OCI-LY3 (cell line): ENCODE measurements at regions not wholly inside any gene's neighbourhood (a gene's known extent, or its start where the extent isn't known, plus 50 kb on each side); places are given as distances from the start of the nearest gene placed in this dataset.

Source experiments
- H2AFZ ChIP-seq: fragments of 200-600, 300-600 bp; shearing (Covaris generic); 2 replicates; pipeline ENCODE4 v1.6.0; 2014; ENCODE audit warnings: antibody characterized with exemption, low read depth, low read length
- H3K27ac ChIP-seq: fragments of 200-600, 300-600 bp; sonication (generic); 2 replicates; pipeline ENCODE4 v1.5.1; 2014; ENCODE audit warnings: mild to moderate bottlenecking, low read length, moderate library complexity, mixed read lengths
- H3K27me3 ChIP-seq: fragments of 200-600, 300-600 bp; sonication (generic); 2 replicates; pipeline ENCODE4 v1.6.1; 2014; ENCODE audit warnings: low read depth, low read length, mixed read lengths
- H3K36me3 ChIP-seq: fragments of 200-600, 300-600 bp; sonication (generic); replicated peaks from 2 replicates; pipeline ENCODE3; 2014; ENCODE audit warnings: low read depth, low read length, mixed read lengths
- H3K4me1 ChIP-seq: fragments of 300-600, 200-600 bp; sonication (generic); 2 replicates; pipeline ENCODE4 v1.6.1; 2014; ENCODE audit warnings: low read length, mixed read lengths
- H3K4me2 ChIP-seq: fragments of 200-600, 300-600 bp; sonication (generic); 2 replicates; pipeline ENCODE4 v1.6.1; 2014; ENCODE audit warnings: low read length, mixed read lengths
- H3K4me3 ChIP-seq: fragments of 300-600, 200-600 bp; sonication (generic); 2 replicates; pipeline ENCODE4 v1.5.1; 2014; ENCODE audit warnings: antibody characterized with exemption, mild to moderate bottlenecking, low read length, moderate library complexity
- H3K79me2 ChIP-seq: fragments of 300-600, 200-600 bp; shearing (Covaris generic); 2 replicates; pipeline ENCODE4 v1.6.1; 2014; ENCODE audit warnings: mild to moderate bottlenecking, low read length, mixed read lengths
- H3K9ac ChIP-seq: fragments of 300-600, 200-600 bp; shearing (Covaris generic); 2 replicates; pipeline ENCODE4 v1.6.0; 2014; ENCODE audit warnings: mild to moderate bottlenecking, low read length, moderate library complexity
- H3K9me3 ChIP-seq: fragments of 200-600, 300-600 bp; shearing (Covaris generic); 2 replicates; pipeline ENCODE4 v1.6.1; 2014; ENCODE audit warnings: low read length, mixed read lengths; ENCODE audit not compliant: insufficient read depth
- H4K20me1 ChIP-seq: fragments of 200-600, 300-600 bp; sonication (generic); 2 replicates; pipeline ENCODE4 v1.6.1; 2016; ENCODE audit warnings: low read length, mixed read lengths; ENCODE audit not compliant: insufficient read depth
- CTCF ChIP-seq: fragments of 200-600, 300-600 bp; sonication (generic); IDR thresholded peaks from 2 replicates; pipeline ENCODE4 v1.5.1; 2014; ENCODE audit warnings: antibody characterized with exemption, low read length, low read depth
- EZH2phosphoT487 ChIP-seq: fragments of 200-600 bp; shearing (Covaris generic); IDR thresholded peaks from 2 replicates; pipeline ENCODE4 v1.6.1; 2018; ENCODE audit warnings: antibody characterized with exemption, mixed run types, low read depth

DNA sequence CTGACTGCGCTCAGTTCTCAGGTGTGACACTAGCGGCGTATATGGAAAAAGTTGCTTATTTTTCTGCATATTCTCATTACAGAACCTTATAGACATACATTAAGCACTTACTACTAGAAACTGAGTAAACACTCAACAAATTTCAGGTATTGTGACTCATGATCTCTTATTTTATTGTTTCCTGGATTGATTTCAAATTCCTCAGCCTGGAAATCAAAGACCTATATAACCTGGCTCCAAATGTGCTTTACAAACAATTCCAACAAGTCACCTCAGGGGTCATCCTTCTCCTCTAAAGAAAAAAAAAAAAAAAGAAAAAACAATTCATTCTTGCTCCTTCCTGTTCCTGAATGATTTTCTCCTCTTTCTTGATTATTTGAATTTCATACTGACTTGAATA lies 152.3 kb downstream of the ADAM29 start:
- TF ChIP-seq EZH2phosphoT487: no peak
- TF ChIP-seq CTCF: no peak
- Histone ChIP-seq H3K27me3 (no peaks in the 10 kb centered on the region), H3K27ac (no peak overlapping the region), H4K20me1 (no peaks in the 10 kb centered on the region), H3K4me2 (no peak overlapping the region), H2AFZ (no peak overlapping the region), H3K9ac (no peak overlapping the region), H3K4me3 (no peak overlapping the region), H3K9me3 (peaks cover 10% of the 10 kb centered on the region; the same call in 1 of the 2 replicates), H3K79me2 (no peaks in the 10 kb centered on the region), H3K36me3 (no peaks in the 10 kb centered on the region), H3K4me1 (peaks cover 24% of the 10 kb centered on the region)

GRCh38 chr4:175071123-175071522 lies 153.0 kb downstream of the ADAM29 start:
- Histone ChIP-seq H3K9me3 (peaks cover 10% of the 10 kb centered on the region; the same call in 1 of the 2 replicates), H2AFZ (no peak overlapping the region), H3K9ac (no peak overlapping the region), H3K4me1 (peaks cover 24% of the 10 kb centered on the region), H4K20me1 (no peaks in the 10 kb centered on the region), H3K79me2 (no peaks in the 10 kb centered on the region), H3K36me3 (no peaks in the 10 kb centered on the region), H3K27ac (no peak overlapping the region), H3K27me3 (no peaks in the 10 kb centered on the region), H3K4me3 (no peak overlapping the region), H3K4me2 (no peak overlapping the region)
- no peak for TF ChIP-seq CTCF
- TF ChIP-seq EZH2phosphoT487: no peak

- TF ChIP-seq EZH2phosphoT487 (no peak), CTCF (no peak)
- Histone ChIP-seq H3K9me3 (peaks cover 4% of the 10 kb centered on the region; the same call in 1 of the 2 replicates), H3K4me3 (no peak overlapping the region), H2AFZ (no peak overlapping the region), H3K4me1 (no peaks in the 10 kb centered on the region), H3K27me3 (no peaks in the 10 kb centered on the region), H3K9ac (no peak overlapping the region), H4K20me1 (no peaks in the 10 kb centered on the region), H3K4me2 (no peak overlapping the region), H3K36me3 (no peaks in the 10 kb centered on the region), H3K27ac (no peak overlapping the region), H3K79me2 (no peaks in the 10 kb centered on the region)
Observed at GRCh38 chr4:175087145-175087544, 169.0 kb downstream of the ADAM29 start.

DNA sequence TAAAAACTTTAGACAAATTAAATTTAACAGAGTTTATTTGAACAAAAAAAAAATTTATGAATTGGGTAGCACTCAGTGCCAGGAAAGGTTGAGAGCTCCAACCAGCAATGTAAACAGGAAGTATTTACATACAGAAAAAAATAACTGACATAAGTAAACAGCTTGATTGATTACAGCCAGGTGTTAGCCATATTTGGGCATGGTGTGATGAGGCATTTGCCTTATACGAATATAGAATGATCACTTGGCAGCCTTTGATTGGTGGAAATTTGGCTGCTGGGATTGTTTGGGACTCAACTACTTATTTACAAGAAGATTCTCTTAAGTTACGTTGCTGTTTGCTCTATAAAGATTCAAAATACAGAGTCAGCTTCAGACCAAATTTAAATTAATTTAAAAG lies 172.0 kb downstream of the ADAM29 start:
- TF ChIP-seq EZH2phosphoT487 (no peak), CTCF (no peak)
- no peak overlapping the region for H2AFZ ChIP-seq
- H3K36me3 ChIP-seq: no peaks in the 10 kb centered on the region
- H3K27me3 ChIP-seq: no peaks in the 10 kb centered on the region
- H3K9me3 ChIP-seq: peaks cover 4% of the 10 kb centered on the region; the same call in 1 of the 2 replicates
- H3K27ac ChIP-seq: no peak overlapping the region
- H3K9ac ChIP-seq: no peak overlapping the region
- no peak overlapping the region for H3K4me2 ChIP-seq
- H4K20me1 ChIP-seq: no peaks in the 10 kb centered on the region
- no peaks in the 10 kb centered on the region for H3K79me2 ChIP-seq
- H3K4me3 ChIP-seq: no peak overlapping the region
- no peaks in the 10 kb centered on the region; the same call in 1 of the 2 replicates for H3K4me1 ChIP-seq
